ENCODE measurements at regions not wholly inside any gene's neighbourhood (a gene's known extent, or its start where the extent isn't known, plus 50 kb on each side); places are given as distances from the start of the nearest gene placed in this dataset.

DNA sequence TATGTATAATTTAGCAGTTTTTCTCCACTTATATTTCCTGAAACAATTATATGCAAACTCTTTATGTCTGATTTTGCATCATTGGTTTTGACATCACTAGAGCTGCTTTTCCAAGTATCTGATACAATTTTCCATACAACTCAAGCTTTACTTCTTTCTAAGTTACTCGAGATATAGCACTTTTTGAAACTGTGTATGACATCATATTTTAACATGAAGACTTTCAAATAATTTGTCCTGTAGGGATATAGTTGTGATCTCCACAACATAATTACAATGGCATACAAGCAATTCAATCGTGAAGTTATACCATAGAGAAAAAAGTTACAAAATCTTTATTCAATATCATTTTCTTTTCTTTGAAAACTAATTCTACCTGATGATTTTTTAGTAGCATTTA, 173.0 kb downstream of the LEPR start:
- no peaks in the 10 kb centered on the region for H3K9me3 ChIP-seq (ENCODE audit: low read depth, low read length, poor library complexity, severe bottlenecking)
- POLR2A ChIA-PET (ENCODE audit: low non-redundant PET), result no interaction called here
- H3K4me3 ChIP-seq (ENCODE audit: low read depth, low read length, poor library complexity, severe bottlenecking), result no peak overlapping the region
- H3K36me3 ChIP-seq (ENCODE audit: insufficient read depth, low read length, poor library complexity, severe bottlenecking), result no peaks in the 10 kb centered on the region
- no peak overlapping the region for H3K27ac ChIP-seq (ENCODE audit: low read depth, low read length, poor library complexity, severe bottlenecking)
- DNase-seq (ENCODE audit: low spot score), result no peak
- intact Hi-C loops (cut with micrococcal nuclease; ENCODE audit: unreplicated experiment), result no loop called here
- H3K4me1 ChIP-seq (ENCODE audit: insufficient read depth, low read length, poor library complexity, severe bottlenecking), result no peaks in the 10 kb centered on the region
- no TSS peak for BruUV-seq (replicated peaks)
- CTCF ChIA-PET, result no interaction called here
- no peaks in the 10 kb centered on the region for H3K27me3 ChIP-seq (replicated peaks; ENCODE audit: insufficient read depth, low read depth, low read length, poor library complexity)
- TF ChIP-seq, protein P1, sequence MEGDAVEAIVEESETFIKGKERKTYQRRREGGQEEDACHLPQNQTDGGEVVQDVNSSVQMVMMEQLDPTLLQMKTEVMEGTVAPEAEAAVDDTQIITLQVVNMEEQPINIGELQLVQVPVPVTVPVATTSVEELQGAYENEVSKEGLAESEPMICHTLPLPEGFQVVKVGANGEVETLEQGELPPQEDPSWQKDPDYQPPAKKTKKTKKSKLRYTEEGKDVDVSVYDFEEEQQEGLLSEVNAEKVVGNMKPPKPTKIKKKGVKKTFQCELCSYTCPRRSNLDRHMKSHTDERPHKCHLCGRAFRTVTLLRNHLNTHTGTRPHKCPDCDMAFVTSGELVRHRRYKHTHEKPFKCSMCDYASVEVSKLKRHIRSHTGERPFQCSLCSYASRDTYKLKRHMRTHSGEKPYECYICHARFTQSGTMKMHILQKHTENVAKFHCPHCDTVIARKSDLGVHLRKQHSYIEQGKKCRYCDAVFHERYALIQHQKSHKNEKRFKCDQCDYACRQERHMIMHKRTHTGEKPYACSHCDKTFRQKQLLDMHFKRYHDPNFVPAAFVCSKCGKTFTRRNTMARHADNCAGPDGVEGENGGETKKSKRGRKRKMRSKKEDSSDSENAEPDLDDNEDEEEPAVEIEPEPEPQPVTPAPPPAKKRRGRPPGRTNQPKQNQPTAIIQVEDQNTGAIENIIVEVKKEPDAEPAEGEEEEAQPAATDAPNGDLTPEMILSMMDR (conservative IDR thresholded peaks at IDR 0.05; ENCODE audit: low read depth, low read length), result no peak
- no peak for TF ChIP-seq EZH2 (IDR thresholded peaks at IDR 0.05; ENCODE audit: borderline replicate concordance, low read depth, low read length, poor library complexity, severe bottlenecking)

DNA sequence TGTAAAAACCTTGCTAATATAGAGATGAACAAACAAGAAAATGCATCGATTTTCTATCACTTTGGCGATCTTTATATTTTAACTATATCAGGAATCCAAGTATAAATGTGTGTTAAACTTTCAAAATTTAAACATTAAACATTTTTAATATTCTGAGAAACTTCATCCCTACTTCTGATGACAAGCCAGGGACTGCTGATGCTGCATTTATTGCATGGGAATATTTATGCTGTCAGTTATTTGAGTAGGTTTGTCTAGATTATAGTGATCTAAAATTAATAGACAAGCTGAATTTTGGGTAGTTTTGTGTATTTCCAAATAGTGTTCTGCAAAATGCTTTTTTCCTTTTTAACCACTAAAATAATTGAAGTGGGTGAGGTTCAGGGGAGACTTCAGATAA, 175.3 kb downstream of the LEPR start:
- Histone ChIP-seq H3K4me3 (ENCODE audit: low read depth, low read length, poor library complexity, severe bottlenecking) (no peak overlapping the region), H3K27me3 (replicated peaks; ENCODE audit: insufficient read depth, low read depth, low read length, poor library complexity) (no peaks in the 10 kb centered on the region), H3K4me1 (ENCODE audit: insufficient read depth, low read length, poor library complexity, severe bottlenecking) (no peaks in the 10 kb centered on the region), H3K9me3 (ENCODE audit: low read depth, low read length, poor library complexity, severe bottlenecking) (no peaks in the 10 kb centered on the region), H3K27ac (ENCODE audit: low read depth, low read length, poor library complexity, severe bottlenecking) (no peak overlapping the region), H3K36me3 (ENCODE audit: insufficient read depth, low read length, poor library complexity, severe bottlenecking) (no peaks in the 10 kb centered on the region)
- intact Hi-C loops (cut with micrococcal nuclease; ENCODE audit: unreplicated experiment), result no loop called here
- TF ChIP-seq, protein P1 (conservative IDR thresholded peaks at IDR 0.05; ENCODE audit: low read depth, low read length), result no peak
- no peak for TF ChIP-seq EZH2 (IDR thresholded peaks at IDR 0.05; ENCODE audit: borderline replicate concordance, low read depth, low read length, poor library complexity, severe bottlenecking)
- ChIA-PET POLR2A (ENCODE audit: low non-redundant PET) (no interaction called here), CTCF (no interaction called here)
- no peak for DNase-seq (ENCODE audit: low spot score)
- BruUV-seq (replicated peaks), result no TSS peak

DNA sequence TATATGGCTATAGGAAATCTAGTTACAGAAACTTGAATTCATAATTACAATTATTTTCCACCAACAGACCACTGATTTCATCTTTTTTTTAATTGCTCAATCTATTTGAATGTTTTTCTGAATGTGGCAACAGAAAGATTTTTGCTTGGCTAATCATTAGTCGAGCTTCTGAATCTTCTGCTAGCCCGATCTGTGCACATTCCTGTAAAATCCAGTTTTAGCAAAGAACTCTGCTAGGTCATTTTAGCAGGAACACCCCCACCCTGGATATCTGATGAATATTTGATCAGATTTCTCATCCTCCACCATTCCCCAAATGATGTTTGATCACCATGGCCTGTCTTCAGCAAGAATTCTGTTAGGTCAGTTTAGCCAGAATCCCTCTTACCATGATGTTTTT, 176.3 kb downstream of the LEPR start:
- H3K27ac ChIP-seq (ENCODE audit: low read depth, low read length, poor library complexity, severe bottlenecking), result no peak overlapping the region
- ChIA-PET CTCF (no interaction called here), POLR2A (ENCODE audit: low non-redundant PET) (no interaction called here)
- intact Hi-C loops (cut with micrococcal nuclease; ENCODE audit: unreplicated experiment), result no loop called here
- no TSS peak for BruUV-seq (replicated peaks)
- DNase-seq (ENCODE audit: low spot score), result no peak
- H3K9me3 ChIP-seq (ENCODE audit: low read depth, low read length, poor library complexity, severe bottlenecking), result no peaks in the 10 kb centered on the region
- no peaks in the 10 kb centered on the region for H3K4me1 ChIP-seq (ENCODE audit: insufficient read depth, low read length, poor library complexity, severe bottlenecking)
- peaks cover 9% of the 10 kb centered on the region for H3K27me3 ChIP-seq (replicated peaks; ENCODE audit: insufficient read depth, low read depth, low read length, poor library complexity)
- H3K36me3 ChIP-seq (ENCODE audit: insufficient read depth, low read length, poor library complexity, severe bottlenecking), result no peaks in the 10 kb centered on the region
- TF ChIP-seq EZH2 (IDR thresholded peaks at IDR 0.05; ENCODE audit: borderline replicate concordance, low read depth, low read length, poor library complexity, severe bottlenecking), result no peak
- TF ChIP-seq, protein P1 (conservative IDR thresholded peaks at IDR 0.05; ENCODE audit: low read depth, low read length), result no peak
- H3K4me3 ChIP-seq (ENCODE audit: low read depth, low read length, poor library complexity, severe bottlenecking), result no peak overlapping the region

Data from A673 (cell line).